ENCODE measurements at regions not wholly inside any gene's neighbourhood (a gene's known extent, or its start where the extent isn't known, plus 50 kb on each side); places are given as distances from the start of the nearest gene placed in this dataset.

DNA sequence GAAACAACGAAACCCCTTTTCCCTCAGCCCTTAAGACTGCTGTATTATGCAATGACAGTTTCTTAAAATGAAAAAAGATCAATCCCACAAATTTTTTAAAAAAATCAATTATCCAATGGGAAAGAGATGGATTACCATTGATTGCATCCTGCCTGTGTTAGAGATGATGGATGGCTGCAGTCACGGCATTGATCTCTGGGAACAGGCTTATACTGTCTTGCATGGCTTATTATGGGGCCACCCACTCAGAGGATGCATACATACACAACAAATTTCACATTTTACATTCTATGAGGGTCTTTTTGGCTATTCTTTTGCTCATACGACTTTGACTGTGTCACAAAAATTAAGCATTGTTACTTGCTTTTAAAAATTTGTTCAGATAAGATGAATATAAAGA, 724.3 kb downstream of the HDGFL1 start:
- Histone ChIP-seq H3K4me1 (no peaks in the 10 kb centered on the region), H3K9me3 (no peaks in the 10 kb centered on the region), H3K4me3 (no peak overlapping the region), H3K36me3 (no peaks in the 10 kb centered on the region), H3K27ac (no peak overlapping the region), H3K27me3 (no peaks in the 10 kb centered on the region)
- intact Hi-C loops (cut with DNase I), result no loop called here
- DNase-seq (no peak), ATAC-seq (no peak)
- 75% methylated on average over 3 of the region's 3 CpGs for WGBS (ENCODE audit: insufficient coverage, low coverage, low lambda C conversion rate, missing lambda C conversion rate)
- TF ChIP-seq, protein P1, sequence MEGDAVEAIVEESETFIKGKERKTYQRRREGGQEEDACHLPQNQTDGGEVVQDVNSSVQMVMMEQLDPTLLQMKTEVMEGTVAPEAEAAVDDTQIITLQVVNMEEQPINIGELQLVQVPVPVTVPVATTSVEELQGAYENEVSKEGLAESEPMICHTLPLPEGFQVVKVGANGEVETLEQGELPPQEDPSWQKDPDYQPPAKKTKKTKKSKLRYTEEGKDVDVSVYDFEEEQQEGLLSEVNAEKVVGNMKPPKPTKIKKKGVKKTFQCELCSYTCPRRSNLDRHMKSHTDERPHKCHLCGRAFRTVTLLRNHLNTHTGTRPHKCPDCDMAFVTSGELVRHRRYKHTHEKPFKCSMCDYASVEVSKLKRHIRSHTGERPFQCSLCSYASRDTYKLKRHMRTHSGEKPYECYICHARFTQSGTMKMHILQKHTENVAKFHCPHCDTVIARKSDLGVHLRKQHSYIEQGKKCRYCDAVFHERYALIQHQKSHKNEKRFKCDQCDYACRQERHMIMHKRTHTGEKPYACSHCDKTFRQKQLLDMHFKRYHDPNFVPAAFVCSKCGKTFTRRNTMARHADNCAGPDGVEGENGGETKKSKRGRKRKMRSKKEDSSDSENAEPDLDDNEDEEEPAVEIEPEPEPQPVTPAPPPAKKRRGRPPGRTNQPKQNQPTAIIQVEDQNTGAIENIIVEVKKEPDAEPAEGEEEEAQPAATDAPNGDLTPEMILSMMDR (IDR thresholded peaks at IDR 0.05), result no peak
- no peak for TF ChIP-seq POLR2A (IDR thresholded peaks at IDR 0.05)

DNA sequence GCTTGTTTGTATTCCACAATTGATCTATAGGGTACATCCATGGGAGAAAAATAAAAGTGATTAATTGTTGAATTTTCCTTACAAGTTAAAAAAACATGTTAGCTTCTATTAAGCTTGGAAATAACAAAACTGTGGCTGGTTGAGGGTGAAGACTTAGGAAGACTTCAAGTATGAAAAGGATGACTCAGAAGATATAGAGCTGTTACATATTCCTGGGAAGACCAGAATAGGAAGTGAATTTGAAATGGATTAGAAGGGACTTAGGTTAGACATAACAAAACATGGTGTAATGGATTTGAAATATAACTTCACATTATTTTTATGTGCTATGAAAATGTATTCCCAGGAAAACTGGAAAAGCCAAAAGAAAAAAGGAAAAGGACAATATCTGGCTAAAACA, 732.2 kb downstream of the HDGFL1 start:
- Histone ChIP-seq H3K27ac (no peak overlapping the region), H3K4me3 (no peak overlapping the region), H3K27me3 (no peaks in the 10 kb centered on the region), H3K4me1 (peaks cover 0 to 14% (median 0%) of the 10 kb centered on the region in 4 donors), H3K9me3 (no peaks in the 10 kb centered on the region), H3K36me3 (no peaks in the 10 kb centered on the region)
- intact Hi-C loops (cut with DNase I), result no loop called here
- TF ChIP-seq POLR2A (IDR thresholded peaks at IDR 0.05), result no peak
- TF ChIP-seq, protein P1 (IDR thresholded peaks at IDR 0.05), result no peak
- ATAC-seq (no peak), DNase-seq (no peak)

DNA sequence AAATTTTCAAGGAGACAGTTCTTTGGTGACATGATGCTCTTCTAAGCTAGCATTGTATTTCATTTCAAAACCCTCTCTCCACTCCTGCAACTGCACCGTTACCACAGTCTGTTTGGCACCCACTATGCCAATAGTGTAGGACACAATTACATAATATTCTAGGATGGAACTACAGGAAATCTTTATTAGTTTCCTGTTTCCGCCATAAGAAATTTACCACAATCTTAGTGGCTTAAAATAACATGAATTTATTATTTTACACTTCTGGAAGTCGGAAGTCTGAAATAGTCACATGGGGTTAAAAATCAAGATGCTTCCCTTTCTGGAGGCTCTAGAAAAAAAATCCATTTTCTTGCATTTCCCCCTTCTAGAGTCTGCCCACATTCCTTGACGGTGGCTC, 733.1 kb downstream of the HDGFL1 start:
- intact Hi-C loops (cut with DNase I), result no loop called here

DNA sequence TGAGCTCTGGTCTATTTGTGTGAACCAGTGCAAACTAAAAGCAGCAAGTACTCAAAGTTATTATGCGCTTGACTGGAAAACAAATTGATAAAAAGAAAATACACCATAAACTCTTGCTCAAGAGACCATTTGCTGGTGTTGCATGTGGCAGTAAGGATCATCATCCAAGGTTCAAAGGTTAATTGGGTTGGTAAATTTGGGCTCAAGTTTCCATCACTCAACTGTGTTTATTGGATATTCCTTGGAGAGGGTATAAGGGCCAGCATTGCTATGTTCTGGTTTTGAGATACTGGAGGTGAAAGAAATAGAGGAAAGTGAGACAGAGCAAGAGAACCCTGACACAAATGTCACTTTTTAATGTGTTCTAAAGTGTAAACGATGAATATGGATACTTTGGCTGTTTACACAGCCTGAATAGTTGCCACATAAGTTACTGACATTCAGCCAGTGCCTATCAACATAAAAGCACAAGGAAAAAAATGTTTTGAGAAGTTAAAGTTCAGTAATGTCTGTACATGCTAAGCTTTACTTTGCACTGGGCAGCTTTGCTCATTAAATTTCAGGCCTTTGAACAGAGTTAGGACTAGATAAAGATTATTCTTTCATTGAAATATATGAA, 736.1 kb downstream of the HDGFL1 start:
- no peaks in the 10 kb centered on the region for H3K36me3 ChIP-seq
- no peak overlapping the region for H3K27ac ChIP-seq
- H3K27me3 ChIP-seq, result no peaks in the 10 kb centered on the region
- TF ChIP-seq, protein P1 (IDR thresholded peaks at IDR 0.05), result no peak
- no peak for TF ChIP-seq POLR2A (IDR thresholded peaks at IDR 0.05)
- no peaks in the 10 kb centered on the region for H3K9me3 ChIP-seq
- WGBS (ENCODE audit: insufficient coverage, low coverage, low lambda C conversion rate, missing lambda C conversion rate), result 37% methylated on average over 2 of the region's 2 CpGs
- H3K4me3 ChIP-seq, result no peak overlapping the region
- H3K4me1 ChIP-seq, result peaks cover 0 to 14% (median 0%) of the 10 kb centered on the region in 4 donors
- ATAC-seq, result peak; percentile 56 to 81 (median 74)
- DNase-seq, result no peak
- intact Hi-C loops (cut with DNase I), result no loop called here

More for the DNA sequence above, 733.1 kb downstream of the HDGFL1 start:
- H3K4me1 ChIP-seq, result peaks cover 0 to 14% (median 0%) of the 10 kb centered on the region in 4 donors
- H3K36me3 ChIP-seq, result no peaks in the 10 kb centered on the region
- no peak overlapping the region for H3K27ac ChIP-seq
- H3K27me3 ChIP-seq, result no peaks in the 10 kb centered on the region
- H3K4me3 ChIP-seq, result no peak overlapping the region
- ATAC-seq (no peak), DNase-seq (no peak)
- H3K9me3 ChIP-seq, result no peaks in the 10 kb centered on the region
- WGBS (ENCODE audit: insufficient coverage, low coverage, low lambda C conversion rate, missing lambda C conversion rate), result 49% methylated on average over 4 of the region's 4 CpGs
- TF ChIP-seq, protein P1 (IDR thresholded peaks at IDR 0.05), result no peak
- no peak for TF ChIP-seq POLR2A (IDR thresholded peaks at IDR 0.05)

Data from right lobe of liver (tissue), 6 donors.